ENCODE measurements at regions not wholly inside any gene's neighbourhood (a gene's known extent, or its start where the extent isn't known, plus 50 kb on each side); places are given as distances from the start of the nearest gene placed in this dataset.
A peak's percentile ranks its signal among the peaks of the same experiment; 100 is the strongest.

- Mint-ChIP-seq H3K4me1 (no peaks in the 10 kb centered on the region), H3K9me3 (peaks cover 0 to 40% (median 11%) of the 10 kb centered on the region in 8 donors), H3K4me3 (no peak overlapping the region), H3K27me3 (no peaks in the 10 kb centered on the region), H3K36me3 (no peaks in the 10 kb centered on the region), H3K27ac (no peak overlapping the region)
- Histone ChIP-seq H3K4me3 (ENCODE audit: low read length in 2 of 2) (no peak overlapping the region), H3K4me1 (ENCODE audit: insufficient read depth, low read length) (no peaks in the 10 kb centered on the region), H3K27ac (ENCODE audit: low read depth, low read length) (no peak overlapping the region), H3K27me3 (ENCODE audit: insufficient read depth, low read length) (no peaks in the 10 kb centered on the region), H3K9me3 (ENCODE audit: control insufficient read depth in 1 of 2, low read length in 2 of 2) (no peaks in the 10 kb centered on the region), H3K36me3 (ENCODE audit: insufficient read depth, low read length) (no peaks in the 10 kb centered on the region)
- intact Hi-C loops (cut with micrococcal nuclease), result no loop called here
- ChIA-PET POLR2A (ENCODE audit: partially characterized antibody) (no interaction called here), CTCF (ENCODE audit: partially characterized antibody) (no interaction called here)
- DNase-seq, result no peak
Measured at GRCh38 chr18:41036346-41036745, 918.7 kb upstream of the PIK3C3 start.

DNA sequence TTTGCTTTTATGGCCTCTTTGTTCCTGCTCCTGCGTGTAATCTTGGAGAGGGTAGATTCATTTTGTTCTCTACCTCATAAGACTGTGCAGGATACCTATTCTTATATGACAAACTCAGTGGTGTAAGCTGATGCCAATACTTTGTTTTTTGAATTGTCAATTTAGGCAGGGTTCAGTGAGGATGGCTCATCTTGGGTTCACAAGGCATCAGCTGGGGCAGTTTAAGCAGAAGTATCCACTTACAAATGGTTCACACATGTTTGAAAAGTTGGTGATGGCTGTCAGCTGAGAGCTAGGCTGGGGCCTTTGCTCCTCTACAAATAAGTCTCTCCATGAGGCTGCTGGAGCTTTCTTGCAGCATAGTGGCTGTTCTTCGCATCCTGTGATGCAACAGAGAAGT, 920.6 kb upstream of the PIK3C3 start:
- Histone ChIP-seq H3K27ac (ENCODE audit: low read depth, low read length) (no peak overlapping the region), H3K27me3 (ENCODE audit: insufficient read depth, low read length) (no peaks in the 10 kb centered on the region), H3K9me3 (ENCODE audit: control insufficient read depth in 1 of 2, low read length in 2 of 2) (no peaks in the 10 kb centered on the region), H3K4me1 (ENCODE audit: insufficient read depth, low read length) (no peaks in the 10 kb centered on the region), H3K4me3 (ENCODE audit: low read length in 2 of 2) (no peak overlapping the region), H3K36me3 (ENCODE audit: insufficient read depth, low read length) (no peaks in the 10 kb centered on the region)
- DNase-seq, result no peak
- Mint-ChIP-seq H3K4me1 (no peaks in the 10 kb centered on the region), H3K27me3 (no peaks in the 10 kb centered on the region), H3K27ac (no peak overlapping the region), H3K4me3 (no peak overlapping the region), H3K9me3 (peaks cover 0 to 31% (median 12%) of the 10 kb centered on the region in 8 donors), H3K36me3 (no peaks in the 10 kb centered on the region)
- CTCF ChIA-PET (ENCODE audit: partially characterized antibody), result no interaction called here
- intact Hi-C loops (cut with micrococcal nuclease), result no loop called here
- POLR2A ChIA-PET (ENCODE audit: partially characterized antibody), result no interaction called here

DNA sequence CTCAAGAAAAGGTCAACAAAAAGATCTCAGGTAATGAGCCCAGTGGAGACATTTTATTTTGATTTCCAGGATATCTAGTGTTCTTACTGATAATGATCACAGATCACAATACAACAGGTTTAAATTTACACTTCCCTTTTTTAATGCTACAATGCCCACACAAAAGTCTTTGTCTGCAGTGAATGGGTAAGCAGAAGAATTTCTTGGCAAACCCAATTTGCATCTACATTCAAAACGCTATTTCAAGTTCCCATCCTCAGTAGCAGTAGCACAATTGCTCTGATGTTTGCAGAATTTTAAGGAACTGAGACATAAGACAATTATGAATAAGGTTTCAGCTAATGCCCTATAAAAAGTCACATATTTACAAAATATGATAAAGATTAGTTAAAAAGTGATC, 929.4 kb upstream of the PIK3C3 start:
- no peak overlapping the region for H3K27ac ChIP-seq (ENCODE audit: low read depth, low read length)
- no peaks in the 10 kb centered on the region for H3K27me3 Mint-ChIP-seq
- H3K36me3 ChIP-seq (ENCODE audit: insufficient read depth, low read length), result no peaks in the 10 kb centered on the region
- no peaks in the 10 kb centered on the region for H3K4me1 Mint-ChIP-seq
- H3K27me3 ChIP-seq (ENCODE audit: insufficient read depth, low read length), result no peaks in the 10 kb centered on the region
- no peak overlapping the region for H3K27ac Mint-ChIP-seq
- H3K4me3 ChIP-seq (ENCODE audit: low read length in 2 of 2), result no peak overlapping the region
- H3K36me3 Mint-ChIP-seq, result no peaks in the 10 kb centered on the region
- no peak for DNase-seq
- CTCF ChIA-PET (ENCODE audit: partially characterized antibody), result no interaction called here
- H3K4me3 Mint-ChIP-seq, result no peak overlapping the region
- intact Hi-C loops (cut with micrococcal nuclease), result no loop called here
- no peaks in the 10 kb centered on the region for H3K4me1 ChIP-seq (ENCODE audit: insufficient read depth, low read length)
- H3K9me3 Mint-ChIP-seq, result peaks cover 2 to 13% (median 8%) of the 10 kb centered on the region in 8 donors
- POLR2A ChIA-PET (ENCODE audit: partially characterized antibody), result no interaction called here
- H3K9me3 ChIP-seq (ENCODE audit: control insufficient read depth in 1 of 2, low read length in 2 of 2), result no peaks in the 10 kb centered on the region

- Histone ChIP-seq H3K4me3 (ENCODE audit: low read length in 2 of 2) (no peak overlapping the region), H3K9me3 (ENCODE audit: control insufficient read depth in 1 of 2, low read length in 2 of 2) (no peaks in the 10 kb centered on the region), H3K27me3 (ENCODE audit: insufficient read depth, low read length) (no peaks in the 10 kb centered on the region), H3K27ac (ENCODE audit: low read depth, low read length) (no peak overlapping the region), H3K36me3 (ENCODE audit: insufficient read depth, low read length) (no peaks in the 10 kb centered on the region), H3K4me1 (ENCODE audit: insufficient read depth, low read length) (no peaks in the 10 kb centered on the region)
- Mint-ChIP-seq H3K27ac (no peak overlapping the region), H3K36me3 (no peaks in the 10 kb centered on the region), H3K9me3 (peaks cover 2 to 10% (median 7%) of the 10 kb centered on the region in 8 donors), H3K4me3 (no peak overlapping the region), H3K27me3 (no peaks in the 10 kb centered on the region), H3K4me1 (no peaks in the 10 kb centered on the region)
- CTCF ChIA-PET (ENCODE audit: partially characterized antibody), result no interaction called here
- POLR2A ChIA-PET (ENCODE audit: partially characterized antibody), result no interaction called here
- intact Hi-C loops (cut with micrococcal nuclease), result no loop called here
- DNase-seq, result no peak
Measured at GRCh38 chr18:41024792-41025191, 930.2 kb upstream of the PIK3C3 start.

- Histone ChIP-seq H3K4me3 (ENCODE audit: low read length in 2 of 2) (no peak overlapping the region), H3K36me3 (ENCODE audit: insufficient read depth, low read length) (no peaks in the 10 kb centered on the region), H3K27ac (ENCODE audit: low read depth, low read length) (no peak overlapping the region), H3K27me3 (ENCODE audit: insufficient read depth, low read length) (no peaks in the 10 kb centered on the region), H3K9me3 (ENCODE audit: control insufficient read depth in 1 of 2, low read length in 2 of 2) (no peaks in the 10 kb centered on the region), H3K4me1 (ENCODE audit: insufficient read depth, low read length) (no peaks in the 10 kb centered on the region)
- H3K27me3 Mint-ChIP-seq, result no peaks in the 10 kb centered on the region
- H3K9me3 Mint-ChIP-seq, result peaks cover 2 to 12% (median 9%) of the 10 kb centered on the region in 8 donors
- no peak for DNase-seq
- H3K4me3 Mint-ChIP-seq, result peak overlapping the region in 1 of 8 donors; percentile 39
- H3K27ac Mint-ChIP-seq, result no peak overlapping the region
- intact Hi-C loops (cut with micrococcal nuclease), result no loop called here
- H3K4me1 Mint-ChIP-seq, result no peaks in the 10 kb centered on the region
- CTCF ChIA-PET (ENCODE audit: partially characterized antibody), result no interaction called here
- H3K36me3 Mint-ChIP-seq, result no peaks in the 10 kb centered on the region
- POLR2A ChIA-PET (ENCODE audit: partially characterized antibody), result no interaction called here
Measured at GRCh38 chr18:41022484-41022883, 932.5 kb upstream of the PIK3C3 start.

- DNase-seq, result no peak
- Mint-ChIP-seq H3K27ac (no peak overlapping the region), H3K4me3 (no peak overlapping the region), H3K36me3 (no peaks in the 10 kb centered on the region), H3K27me3 (no peaks in the 10 kb centered on the region), H3K4me1 (no peaks in the 10 kb centered on the region), H3K9me3 (peaks cover 2 to 13% (median 12%) of the 10 kb centered on the region in 8 donors)
- no peaks in the 10 kb centered on the region for H3K27me3 ChIP-seq (ENCODE audit: insufficient read depth, low read length)
- H3K27ac ChIP-seq (ENCODE audit: low read depth, low read length), result no peak overlapping the region
- ChIA-PET CTCF (ENCODE audit: partially characterized antibody) (no interaction called here), POLR2A (ENCODE audit: partially characterized antibody) (no interaction called here)
- no peak overlapping the region for H3K4me3 ChIP-seq (ENCODE audit: low read length in 2 of 2)
- no peaks in the 10 kb centered on the region for H3K36me3 ChIP-seq (ENCODE audit: insufficient read depth, low read length)
- no peaks in the 10 kb centered on the region for H3K4me1 ChIP-seq (ENCODE audit: insufficient read depth, low read length)
- no peaks in the 10 kb centered on the region for H3K9me3 ChIP-seq (ENCODE audit: control insufficient read depth in 1 of 2, low read length in 2 of 2)
- intact Hi-C loops (cut with micrococcal nuclease), result no loop called here
Measured at GRCh38 chr18:41021089-41021488, 933.9 kb upstream of the PIK3C3 start.

GRCh38 chr18:41012194-41012593, 942.8 kb upstream of the PIK3C3 start:
- ChIA-PET CTCF (ENCODE audit: partially characterized antibody) (no interaction called here), POLR2A (ENCODE audit: partially characterized antibody) (no interaction called here)
- H3K27me3 ChIP-seq (ENCODE audit: insufficient read depth, low read length), result no peaks in the 10 kb centered on the region
- H3K36me3 ChIP-seq (ENCODE audit: insufficient read depth, low read length), result no peaks in the 10 kb centered on the region
- H3K4me1 ChIP-seq (ENCODE audit: insufficient read depth, low read length), result no peaks in the 10 kb centered on the region
- Mint-ChIP-seq H3K4me3 (no peak overlapping the region), H3K9me3 (peaks cover 2 to 33% (median 7%) of the 10 kb centered on the region in 8 donors), H3K27me3 (no peaks in the 10 kb centered on the region), H3K27ac (no peak overlapping the region), H3K36me3 (no peaks in the 10 kb centered on the region), H3K4me1 (no peaks in the 10 kb centered on the region)
- H3K27ac ChIP-seq (ENCODE audit: low read depth, low read length), result no peak overlapping the region
- no peak for DNase-seq
- intact Hi-C loops (cut with micrococcal nuclease), result no loop called here
- H3K9me3 ChIP-seq (ENCODE audit: control insufficient read depth in 1 of 2, low read length in 2 of 2), result peaks cover 0 to 2% of the 10 kb centered on the region in 2 donors
- no peak overlapping the region for H3K4me3 ChIP-seq (ENCODE audit: low read length in 2 of 2)

DNA sequence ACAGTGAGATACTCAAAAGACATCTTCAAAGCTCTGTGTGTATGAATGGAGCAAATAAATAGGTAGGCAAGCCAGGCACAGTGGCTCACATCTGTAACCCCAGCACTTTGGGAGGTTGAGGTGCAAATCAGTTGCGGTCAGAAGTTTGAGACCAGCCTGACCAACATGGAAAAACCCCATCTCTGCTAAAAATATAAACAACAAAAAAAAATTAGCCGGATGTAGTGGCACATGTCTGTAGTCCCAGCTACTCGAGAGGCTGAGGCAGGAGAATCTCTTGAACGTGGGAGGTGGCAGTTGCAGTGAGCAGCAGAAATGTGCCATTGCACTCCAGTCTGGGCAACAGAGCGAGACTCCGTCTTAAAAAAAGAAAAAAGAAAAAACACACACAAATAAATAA, 945.1 kb upstream of the PIK3C3 start:
- H3K9me3 ChIP-seq (ENCODE audit: control insufficient read depth in 1 of 2, low read length in 2 of 2), result peaks cover 0 to 2% of the 10 kb centered on the region in 2 donors
- no peak overlapping the region for H3K27ac ChIP-seq (ENCODE audit: low read depth, low read length)
- H3K4me3 ChIP-seq (ENCODE audit: low read length in 2 of 2), result no peak overlapping the region
- H3K4me1 ChIP-seq (ENCODE audit: insufficient read depth, low read length), result no peaks in the 10 kb centered on the region
- Mint-ChIP-seq H3K27me3 (no peaks in the 10 kb centered on the region), H3K4me1 (no peaks in the 10 kb centered on the region), H3K9me3 (peaks cover 0 to 25% (median 4%) of the 10 kb centered on the region in 8 donors), H3K36me3 (no peaks in the 10 kb centered on the region), H3K27ac (no peak overlapping the region), H3K4me3 (no peak overlapping the region)
- no peaks in the 10 kb centered on the region for H3K27me3 ChIP-seq (ENCODE audit: insufficient read depth, low read length)
- intact Hi-C loops (cut with micrococcal nuclease), result no loop called here
- no peak for DNase-seq
- ChIA-PET CTCF (ENCODE audit: partially characterized antibody) (no interaction called here), POLR2A (ENCODE audit: partially characterized antibody) (no interaction called here)
- H3K36me3 ChIP-seq (ENCODE audit: insufficient read depth, low read length), result no peaks in the 10 kb centered on the region

All from CD4-positive, alpha-beta memory T cell (primary cell).